K562 (cell line): ENCODE measurements at regions not wholly inside any gene's neighbourhood (a gene's known extent, or its start where the extent isn't known, plus 50 kb on each side); places are given as distances from the start of the nearest gene placed in this dataset.
"Not testable (repeated sequence)": the region's sequence is repeated elsewhere in the genome, so short reads cannot be mapped to it uniquely, and the experiment has no call there.

ENCODE experiments used
- ATAC-seq: fragments of 200-7000 bp; cut with Tn5 transposase; 3 replicates; pipeline ENCODE4 v1.9.1; 2020; ENCODE audit warnings: moderate library complexity
- BruUV-seq: library from RNA; stranded (reverse); fragments of 400-500 nt; replicated peaks from 2 replicates; lab custom pipeline; 2021; lab: Mats Ljungman, UMichigan
- CTCF ChIA-PET: fragments of 300-600 bp; formaldehyde crosslinking; extraction: SDS; loops from one replicate; lab custom pipeline; 2021; ENCODE audit warnings: low intra/inter-chr PET ratio; lab: Yijun Ruan, JAX
- POLR2A ChIA-PET: fragments of 300-600, 350-650 bp; sonication (Branson Sonifier 250); formaldehyde crosslinking; extraction: SDS; loops from one replicate; lab custom pipeline; 2021; ENCODE audit warnings: antibody characterized with exemption, inconsistent platforms; lab: Yijun Ruan, JAX
- DNase-seq, 4 experiments: peaks; one replicate each; pipeline versions ENCODE4 v3.0.0 to v3.0.0-alpha.2; 2011 to 2018; ENCODE audit warnings: low spot score in 3 of 4, mixed read lengths in 3 of 4; ENCODE audit errors: extremely low read depth in 1 of 4
- FAIRE-seq: peaks from 2 replicates; lab custom pipeline; 2011; peaks lifted over from hg19 to GRCh38; lab: Jason Lieb, UNC
- H2AFZ ChIP-seq: 2 replicates; pipeline ENCODE4 v1.6.0; 2011; ENCODE audit warnings: low read depth, low read length, control low read depth, inconsistent platforms
- H3K27ac ChIP-seq: fragments of 200-600 bp; 3 replicates; pipeline ENCODE4 v1.8.0; 2011; ENCODE audit warnings: low read depth, mild to moderate bottlenecking, control low read depth, inconsistent platforms, low read length, moderate library complexity, mixed read lengths; ENCODE audit errors: extremely low read depth
- H3K27me3 ChIP-seq, 2 experiments: fragments of 300-600 bp in 1 of 2; 2 replicates in 1 of 2; 3 replicates in 1 of 2; pipeline versions ENCODE4 v1.6.0 to v1.8.0; 2011; ENCODE audit warnings: inconsistent platforms in 2 of 2, low read length in 2 of 2, mild to moderate bottlenecking in 1 of 2, mixed read lengths in 1 of 2, moderate library complexity in 1 of 2; ENCODE audit not compliant: control insufficient read depth in 2 of 2, insufficient read depth in 2 of 2
- H3K36me3 ChIP-seq: fragments of 300-600 bp; 3 replicates; pipeline ENCODE4 v1.8.0; 2011; ENCODE audit warnings: mild to moderate bottlenecking, low read length, inconsistent platforms; ENCODE audit not compliant: control insufficient read depth, insufficient read depth
- H3K4me1 ChIP-seq, 2 experiments: fragments of 200-600 bp in 1 of 2; replicated peaks in 1 of 2; 2 replicates in 1 of 2; 3 replicates in 1 of 2; pipeline versions ENCODE4 v1.5.1 to v1.8.0; 2011; ENCODE audit warnings: inconsistent platforms in 2 of 2, low read length in 2 of 2, mild to moderate bottlenecking in 1 of 2, mixed read lengths in 1 of 2, moderate library complexity in 1 of 2; ENCODE audit not compliant: control insufficient read depth in 2 of 2, insufficient read depth in 2 of 2
- H3K4me2 ChIP-seq: 2 replicates; pipeline ENCODE4 v1.6.1; 2011; ENCODE audit warnings: low read length, control low read depth, inconsistent platforms, mixed read lengths; ENCODE audit not compliant: insufficient read depth
- H3K4me3 ChIP-seq: fragments of 200-600 bp; sonication (generic), shearing (Covaris generic); 2 replicates; pipeline ENCODE4 v1.5.1; 2016; ENCODE audit warnings: control low read depth, inconsistent platforms
- H3K79me2 ChIP-seq: fragments of 200-600 bp; 3 replicates; pipeline ENCODE4 v1.8.0; 2011; ENCODE audit warnings: low read length, inconsistent platforms; ENCODE audit not compliant: control insufficient read depth, insufficient read depth
- H3K9ac ChIP-seq, 2 experiments: 2 replicates each; pipeline versions ENCODE4 v1.6.0 to v1.6.1; 2011; ENCODE audit warnings: low read depth in 2 of 2, low read length in 2 of 2, control low read depth in 1 of 2, inconsistent platforms in 1 of 2, mild to moderate bottlenecking in 1 of 2, mixed read lengths in 1 of 2; ENCODE audit not compliant: insufficient read depth in 1 of 2
- H3K9me1 ChIP-seq: one replicate; pipeline ENCODE4 v1.6.0; 2011; ENCODE audit warnings: inconsistent platforms, mild to moderate bottlenecking, low read length, moderate library complexity; ENCODE audit not compliant: control insufficient read depth, insufficient read depth
- H3K9me3 ChIP-seq: replicated peaks from 2 replicates; pipeline ENCODE4 v1.5.1; 2011; ENCODE audit warnings: low read depth, low read length, inconsistent platforms; ENCODE audit not compliant: control insufficient read depth, insufficient read depth
- H4K20me1 ChIP-seq: replicated peaks from 2 replicates; pipeline ENCODE4 v1.6.1; 2011; ENCODE audit warnings: low read length, inconsistent platforms, mixed read lengths; ENCODE audit not compliant: control insufficient read depth, insufficient read depth
- ETS2 ChIP-seq: IDR thresholded peaks from 2 replicates; pipeline ENCODE4 v1.6.1; 2016; ENCODE audit warnings: borderline replicate concordance, missing genetic modification characterization, mild to moderate bottlenecking, moderate library complexity, missing compliant biosample characterization; ENCODE audit not compliant: poor library complexity, severe bottlenecking
- WGBS: fragments of 100-300 bp; shearing (Covaris generic); methylation state at CpG from one replicate; pipeline ENCODE4 v1.1.6; 2016; ENCODE audit warnings: low coverage, mixed read lengths; ENCODE audit not compliant: insufficient coverage; ENCODE audit errors: missing lambda C conversion rate; 5-methylcytosine and 5-hydroxymethylcytosine counted together
- in situ Hi-C: fragments of 300-500 bp; cut with MboI; formaldehyde crosslinking; loops from 4 replicates; pipeline ENCODE4 v1.15.0; 2018; ENCODE audit warnings: inconsistent platforms, mixed read lengths
- intact Hi-C: fragments of 100-400 bp; cut with micrococcal nuclease; formaldehyde crosslinking; loops from 2 replicates; pipeline ENCODE4 v1.14.2; 2022

DNA sequence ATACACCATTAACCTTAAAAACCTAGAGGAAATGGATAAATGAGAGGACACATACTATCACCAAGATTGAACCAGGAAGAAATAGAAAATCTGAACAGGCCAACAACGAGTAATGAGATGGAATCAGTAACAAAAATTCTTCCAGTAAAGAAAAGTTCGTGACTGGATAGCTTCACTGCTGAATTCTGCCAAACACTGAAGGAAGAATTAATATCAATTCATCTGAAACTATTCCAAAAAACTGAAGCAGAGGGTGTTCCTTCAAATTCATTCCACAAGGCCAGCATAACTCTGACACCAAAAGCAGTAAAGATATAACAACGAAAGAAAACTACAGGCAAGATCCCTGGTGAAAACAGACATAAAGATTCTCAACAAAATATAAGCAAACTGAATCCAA, 195.8 kb upstream of the GPR149 start:
- Histone ChIP-seq H3K4me2 (no peak overlapping the region), H2AFZ (no peak overlapping the region), H3K79me2 (no peaks in the 10 kb centered on the region), H3K4me3 (no peak overlapping the region), H3K27ac (no peak overlapping the region), H4K20me1 (no peaks in the 10 kb centered on the region), H3K9ac (no peak overlapping the region), H3K36me3 (no peaks in the 10 kb centered on the region), H3K9me1 (no peaks in the 10 kb centered on the region), H3K9me3 (no peaks in the 10 kb centered on the region), H3K27me3 (no peaks in the 10 kb centered on the region), H3K4me1 (no peaks in the 10 kb centered on the region)
- POLR2A ChIA-PET: no interaction called here
- CTCF ChIA-PET: no interaction called here
- intact Hi-C loops (no loop called here), in situ Hi-C loops (no loop called here)
- no peak for ATAC-seq
- no peak for DNase-seq
- FAIRE-seq: no peak
- WGBS: 0% methylated on average over 3 of the region's 3 CpGs
- no TSS peak for BruUV-seq
- TF ChIP-seq ETS2 (tag): no peak

DNA sequence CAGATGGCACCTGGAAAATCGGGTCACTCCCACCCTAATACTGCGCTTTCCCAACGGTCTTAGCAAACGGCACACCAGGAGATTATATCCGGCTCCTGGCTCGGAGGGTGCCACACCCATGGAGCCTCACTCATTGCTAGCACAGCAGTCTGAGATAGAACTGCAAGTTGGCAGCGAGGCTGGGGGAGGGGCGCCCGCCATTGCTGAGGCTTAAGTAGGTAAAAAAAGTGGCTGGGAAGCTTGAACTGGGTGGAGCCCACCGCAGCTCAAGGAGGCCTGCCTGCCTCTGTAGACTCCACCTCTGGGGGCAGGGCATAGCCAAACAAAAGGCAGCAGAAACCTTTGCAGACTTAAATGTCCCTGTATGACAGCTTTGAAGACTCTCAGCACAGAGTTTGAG, 189.6 kb upstream of the GPR149 start:
- H3K36me3 ChIP-seq, DNase-seq, H3K4me2 ChIP-seq, CTCF ChIA-PET, H3K79me2 ChIP-seq, FAIRE-seq, ATAC-seq, H2AFZ ChIP-seq, H3K9ac ChIP-seq, H3K9me1 ChIP-seq, BruUV-seq, intact Hi-C loops, in situ Hi-C loops, H3K27me3 ChIP-seq, H3K9me3 ChIP-seq, H4K20me1 ChIP-seq, H3K4me3 ChIP-seq, H3K27ac ChIP-seq, H3K4me1 ChIP-seq: not testable (repeated sequence)
- POLR2A ChIA-PET: interaction anchor here (0.6 kb wide), 1 partner anchor 336 kb away, joined by 3 read pairs; no protein-coding TSS in a partner anchor
- 2% methylated on average over 9 of the region's 10 CpGs for WGBS
